ENCODE measurements at regions not wholly inside any gene's neighbourhood (a gene's known extent, or its start where the extent isn't known, plus 50 kb on each side); places are given as distances from the start of the nearest gene placed in this dataset.

DNA sequence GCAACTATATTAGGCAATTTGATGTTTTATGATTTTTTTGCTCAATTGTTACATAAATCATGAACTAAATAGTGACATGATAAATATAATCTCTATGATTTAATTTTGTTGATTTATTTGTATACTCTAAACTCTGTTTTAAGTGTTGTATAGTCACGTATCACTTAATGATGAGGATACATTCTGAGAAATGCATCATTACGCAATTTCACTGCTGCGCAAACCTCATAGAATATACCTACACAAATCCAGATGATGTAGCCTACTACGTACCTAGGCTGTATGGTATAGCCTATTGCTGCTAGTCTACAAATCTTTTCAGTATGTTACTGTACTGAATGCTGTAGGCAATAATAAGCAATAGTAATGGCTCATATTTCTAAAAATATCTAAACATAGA lies 1029.8 kb downstream of the SI start:
- TF ChIP-seq, protein P1, sequence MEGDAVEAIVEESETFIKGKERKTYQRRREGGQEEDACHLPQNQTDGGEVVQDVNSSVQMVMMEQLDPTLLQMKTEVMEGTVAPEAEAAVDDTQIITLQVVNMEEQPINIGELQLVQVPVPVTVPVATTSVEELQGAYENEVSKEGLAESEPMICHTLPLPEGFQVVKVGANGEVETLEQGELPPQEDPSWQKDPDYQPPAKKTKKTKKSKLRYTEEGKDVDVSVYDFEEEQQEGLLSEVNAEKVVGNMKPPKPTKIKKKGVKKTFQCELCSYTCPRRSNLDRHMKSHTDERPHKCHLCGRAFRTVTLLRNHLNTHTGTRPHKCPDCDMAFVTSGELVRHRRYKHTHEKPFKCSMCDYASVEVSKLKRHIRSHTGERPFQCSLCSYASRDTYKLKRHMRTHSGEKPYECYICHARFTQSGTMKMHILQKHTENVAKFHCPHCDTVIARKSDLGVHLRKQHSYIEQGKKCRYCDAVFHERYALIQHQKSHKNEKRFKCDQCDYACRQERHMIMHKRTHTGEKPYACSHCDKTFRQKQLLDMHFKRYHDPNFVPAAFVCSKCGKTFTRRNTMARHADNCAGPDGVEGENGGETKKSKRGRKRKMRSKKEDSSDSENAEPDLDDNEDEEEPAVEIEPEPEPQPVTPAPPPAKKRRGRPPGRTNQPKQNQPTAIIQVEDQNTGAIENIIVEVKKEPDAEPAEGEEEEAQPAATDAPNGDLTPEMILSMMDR (IDR thresholded peaks at IDR 0.05; ENCODE audit: low read depth, low read length, poor library complexity, severe bottlenecking): no peak
- TF ChIP-seq EZH2phosphoT487 (IDR thresholded peaks at IDR 0.05; ENCODE audit: borderline replicate concordance, low read length): no peak

Measured in DOHH2 (cell line).